ENCODE measurements at regions not wholly inside any gene's neighbourhood (a gene's known extent, or its start where the extent isn't known, plus 50 kb on each side); places are given as distances from the start of the nearest gene placed in this dataset.

- in situ Hi-C loops (cut with MboI; ENCODE audit: low sequenced_read_pairs): no loop called here
Measured at GRCh38 chr20:40494248-40494647, 194.8 kb downstream of the MAFB start.

- in situ Hi-C loops (cut with MboI; ENCODE audit: low sequenced_read_pairs): no loop called here
Measured at GRCh38 chr20:40493549-40493948, 195.5 kb downstream of the MAFB start.

- in situ Hi-C loops (cut with MboI; ENCODE audit: low sequenced_read_pairs): no loop called here
Measured at GRCh38 chr20:40493071-40493470, 196.0 kb downstream of the MAFB start.

GRCh38 chr20:40491009-40491590 is 197.9 kb downstream of the MAFB start:
- in situ Hi-C loops (cut with MboI; ENCODE audit: low sequenced_read_pairs): no loop called here

- in situ Hi-C loops (cut with MboI; ENCODE audit: low sequenced_read_pairs): no loop called here
Measured at GRCh38 chr20:40489886-40490285, 199.2 kb downstream of the MAFB start.

- in situ Hi-C loops (cut with MboI; ENCODE audit: low sequenced_read_pairs): no loop called here
Measured at GRCh38 chr20:40488401-40488800, 200.6 kb downstream of the MAFB start.

- in situ Hi-C loops (cut with MboI; ENCODE audit: low sequenced_read_pairs): no loop called here
Measured at GRCh38 chr20:40486297-40486696, 202.7 kb downstream of the MAFB start.

GRCh38 chr20:40481743-40482458 is 207.1 kb downstream of the MAFB start:
- in situ Hi-C loops (cut with MboI; ENCODE audit: low sequenced_read_pairs): no loop called here

GRCh38 chr20:40481337-40481736 is 207.7 kb downstream of the MAFB start:
- in situ Hi-C loops (cut with MboI; ENCODE audit: low sequenced_read_pairs): no loop called here

GRCh38 chr20:40477805-40478204 is 211.2 kb downstream of the MAFB start:
- in situ Hi-C loops (cut with MboI; ENCODE audit: low sequenced_read_pairs): no loop called here

- in situ Hi-C loops (cut with MboI; ENCODE audit: low sequenced_read_pairs): no loop called here
Measured at GRCh38 chr20:40476461-40476860, 212.6 kb downstream of the MAFB start.

- in situ Hi-C loops (cut with MboI; ENCODE audit: low sequenced_read_pairs): no loop called here
Measured at GRCh38 chr20:40472905-40473304, 216.1 kb downstream of the MAFB start.

GRCh38 chr20:40471261-40471629 is 217.8 kb downstream of the MAFB start:
- in situ Hi-C loops (cut with MboI; ENCODE audit: low sequenced_read_pairs): no loop called here

GRCh38 chr20:40470445-40471260 is 218.4 kb downstream of the MAFB start:
- in situ Hi-C loops (cut with MboI; ENCODE audit: low sequenced_read_pairs): no loop called here

- in situ Hi-C loops (cut with MboI; ENCODE audit: low sequenced_read_pairs): no loop called here
Measured at GRCh38 chr20:40468759-40469158, 220.3 kb downstream of the MAFB start.

- in situ Hi-C loops (cut with MboI; ENCODE audit: low sequenced_read_pairs): no loop called here
Measured at GRCh38 chr20:40467703-40468411, 221.2 kb downstream of the MAFB start.

GRCh38 chr20:40467067-40467466 is 222.0 kb downstream of the MAFB start:
- in situ Hi-C loops (cut with MboI; ENCODE audit: low sequenced_read_pairs): no loop called here

GRCh38 chr20:40464731-40465208 is 224.3 kb downstream of the MAFB start:
- in situ Hi-C loops (cut with MboI; ENCODE audit: low sequenced_read_pairs): no loop called here

GRCh38 chr20:40463171-40463570 is 225.9 kb downstream of the MAFB start:
- in situ Hi-C loops (cut with MboI; ENCODE audit: low sequenced_read_pairs): no loop called here

GRCh38 chr20:40462566-40462965 is 226.5 kb downstream of the MAFB start:
- in situ Hi-C loops (cut with MboI; ENCODE audit: low sequenced_read_pairs): no loop called here

- in situ Hi-C loops (cut with MboI; ENCODE audit: low sequenced_read_pairs): no loop called here
Measured at GRCh38 chr20:40459299-40459698, 229.7 kb downstream of the MAFB start.
